Stimulated activated CD8-positive, alpha-beta memory T cell treated with anti-CD3 and anti-CD28 coated beads, Interleukin-15, amount 100 ng/mL, for 48 hours (primary cell): ENCODE measurements at regions not wholly inside any gene's neighbourhood (a gene's known extent, or its start where the extent isn't known, plus 50 kb on each side); places are given as distances from the start of the nearest gene placed in this dataset.

ENCODE experiments used
- DNase-seq, 2 donors: peaks; one replicate each; pipeline ENCODE4 v3.0.0-alpha.2; 2020; ENCODE audit warnings: low read depth in 2 of 2

- no peak for DNase-seq
Observed at GRCh38 chr13:79780240-79780639, 299.3 kb downstream of the NDFIP2 start.

- no peak for DNase-seq
Observed at GRCh38 chr13:79779761-79780160, 298.8 kb downstream of the NDFIP2 start.

GRCh38 chr13:79778741-79779460 lies 297.9 kb downstream of the NDFIP2 start:
- DNase-seq = no peak

GRCh38 chr13:79777504-79777903 lies 296.5 kb downstream of the NDFIP2 start:
- no peak for DNase-seq

- no peak for DNase-seq
Observed at GRCh38 chr13:79776531-79777295, 295.8 kb downstream of the NDFIP2 start.

GRCh38 chr13:79775830-79776229 lies 294.9 kb downstream of the NDFIP2 start:
- no peak for DNase-seq

GRCh38 chr13:79772811-79773210 lies 291.9 kb downstream of the NDFIP2 start:
- DNase-seq = no peak

- no peak for DNase-seq
Observed at GRCh38 chr13:79771493-79771892, 290.5 kb downstream of the NDFIP2 start.

- no peak for DNase-seq
Observed at GRCh38 chr13:79770056-79770455, 289.1 kb downstream of the NDFIP2 start.

- DNase-seq = no peak
Observed at GRCh38 chr13:79767126-79767525, 286.2 kb downstream of the NDFIP2 start.

- no peak for DNase-seq
Observed at GRCh38 chr13:79765331-79765730, 284.4 kb downstream of the NDFIP2 start.

GRCh38 chr13:79749984-79750551 lies 269.1 kb downstream of the NDFIP2 start:
- DNase-seq = no peak

- DNase-seq = no peak
Observed at GRCh38 chr13:79749566-79749965, 268.6 kb downstream of the NDFIP2 start.

- no peak for DNase-seq
Observed at GRCh38 chr13:79745081-79745480, 264.1 kb downstream of the NDFIP2 start.

- no peak for DNase-seq
Observed at GRCh38 chr13:79742923-79743322, 262.0 kb downstream of the NDFIP2 start.

GRCh38 chr13:79740991-79741390 lies 260.0 kb downstream of the NDFIP2 start:
- no peak for DNase-seq

GRCh38 chr13:79736356-79736755 lies 255.4 kb downstream of the NDFIP2 start:
- DNase-seq = no peak

- DNase-seq = no peak
Observed at GRCh38 chr13:79735228-79735627, 254.3 kb downstream of the NDFIP2 start.

- no peak for DNase-seq
Observed at GRCh38 chr13:79727086-79727485, 246.1 kb downstream of the NDFIP2 start.

- no peak for DNase-seq
Observed at GRCh38 chr13:79725841-79726240, 244.9 kb downstream of the NDFIP2 start.

- DNase-seq = no peak
Observed at GRCh38 chr13:79724348-79725103, 243.6 kb downstream of the NDFIP2 start.

- DNase-seq = no peak
Observed at GRCh38 chr13:79723519-79724024, 242.6 kb downstream of the NDFIP2 start.
